ENCODE measurements at regions not wholly inside any gene's neighbourhood (a gene's known extent, or its start where the extent isn't known, plus 50 kb on each side); places are given as distances from the start of the nearest gene placed in this dataset.
"Not testable (repeated sequence)": the region's sequence is repeated elsewhere in the genome, so short reads cannot be mapped to it uniquely, and the experiment has no call there.

DNA sequence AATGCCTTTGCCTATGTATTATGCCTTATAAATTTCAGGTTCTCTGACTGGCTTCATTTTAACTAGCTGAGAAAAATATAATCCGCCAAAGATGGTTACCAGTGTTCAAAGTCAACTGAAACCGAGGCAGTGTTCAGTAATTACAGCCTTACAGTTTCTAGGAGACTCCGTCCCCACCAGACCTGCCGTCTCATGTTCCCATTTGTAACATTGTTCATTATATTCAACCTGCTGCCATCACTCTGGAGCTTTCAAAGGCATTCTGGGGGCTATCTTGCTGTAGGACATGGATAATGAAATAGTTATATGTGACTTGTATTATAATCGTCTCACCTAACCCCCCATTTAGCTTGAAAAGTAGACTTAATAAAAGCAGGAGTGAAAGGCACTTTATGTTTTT, 302.5 kb downstream of the RWDD3 start:
- no TSS peak for BruUV-seq (replicated peaks)
- Histone ChIP-seq H3K4me3 (ENCODE audit: low read depth, low read length, poor library complexity, severe bottlenecking) (no peak overlapping the region), H2AFZ (ENCODE audit: low read length) (no peak overlapping the region), H3K36me3 (ENCODE audit: insufficient read depth, low read length) (no peaks in the 10 kb centered on the region), H3K4me2 (ENCODE audit: low read length) (no peak overlapping the region), H3K27ac (ENCODE audit: low read depth, low read length, poor library complexity, severe bottlenecking) (no peak overlapping the region), H4K20me1 (ENCODE audit: insufficient read depth, low read length) (no peaks in the 10 kb centered on the region), H3K9me2 (ENCODE audit: insufficient read depth, low read length) (no peaks in the 10 kb centered on the region), H3K79me2 (ENCODE audit: insufficient read depth, low read depth, low read length) (no peaks in the 10 kb centered on the region), H3K4me1 (ENCODE audit: insufficient read depth, low read length, poor library complexity, severe bottlenecking) (no peaks in the 10 kb centered on the region), H3K9me3 (ENCODE audit: low read length) (peaks cover 6% of the 10 kb centered on the region; the same call in 1 of the 2 replicates)
- TF ChIP-seq, protein P1, sequence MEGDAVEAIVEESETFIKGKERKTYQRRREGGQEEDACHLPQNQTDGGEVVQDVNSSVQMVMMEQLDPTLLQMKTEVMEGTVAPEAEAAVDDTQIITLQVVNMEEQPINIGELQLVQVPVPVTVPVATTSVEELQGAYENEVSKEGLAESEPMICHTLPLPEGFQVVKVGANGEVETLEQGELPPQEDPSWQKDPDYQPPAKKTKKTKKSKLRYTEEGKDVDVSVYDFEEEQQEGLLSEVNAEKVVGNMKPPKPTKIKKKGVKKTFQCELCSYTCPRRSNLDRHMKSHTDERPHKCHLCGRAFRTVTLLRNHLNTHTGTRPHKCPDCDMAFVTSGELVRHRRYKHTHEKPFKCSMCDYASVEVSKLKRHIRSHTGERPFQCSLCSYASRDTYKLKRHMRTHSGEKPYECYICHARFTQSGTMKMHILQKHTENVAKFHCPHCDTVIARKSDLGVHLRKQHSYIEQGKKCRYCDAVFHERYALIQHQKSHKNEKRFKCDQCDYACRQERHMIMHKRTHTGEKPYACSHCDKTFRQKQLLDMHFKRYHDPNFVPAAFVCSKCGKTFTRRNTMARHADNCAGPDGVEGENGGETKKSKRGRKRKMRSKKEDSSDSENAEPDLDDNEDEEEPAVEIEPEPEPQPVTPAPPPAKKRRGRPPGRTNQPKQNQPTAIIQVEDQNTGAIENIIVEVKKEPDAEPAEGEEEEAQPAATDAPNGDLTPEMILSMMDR (conservative IDR thresholded peaks at IDR 0.05; ENCODE audit: low read length) = no peak
- intact Hi-C loops (cut with micrococcal nuclease; ENCODE audit: unreplicated experiment) = no loop called here
- ChIA-PET CTCF (ENCODE audit: unreplicated experiment) (no interaction called here), POLR2A (no interaction called here)
- DNase-seq (ENCODE audit: low spot score) = no peak

DNA sequence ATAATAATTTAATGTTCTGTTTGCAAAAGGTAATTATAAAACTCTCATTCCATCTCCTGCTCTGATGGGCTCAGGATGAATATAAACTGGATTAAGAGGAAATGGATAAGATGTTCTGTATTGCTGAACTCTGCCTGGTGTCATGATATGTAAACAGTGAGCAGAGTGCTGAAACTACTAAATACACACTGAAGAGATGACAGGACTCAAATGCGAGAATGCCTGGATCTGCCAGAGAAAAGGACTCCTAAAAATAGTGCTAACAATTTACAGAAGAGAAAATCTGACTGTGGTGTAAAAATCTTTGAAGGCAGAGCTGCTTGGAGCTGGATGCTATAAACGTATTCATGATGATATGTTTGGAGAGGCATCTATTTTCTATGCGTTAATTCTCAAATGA, 303.2 kb downstream of the RWDD3 start:
- Histone ChIP-seq H3K79me2 (ENCODE audit: insufficient read depth, low read depth, low read length) (no peaks in the 10 kb centered on the region), H4K20me1 (ENCODE audit: insufficient read depth, low read length) (no peaks in the 10 kb centered on the region), H3K36me3 (ENCODE audit: insufficient read depth, low read length) (no peaks in the 10 kb centered on the region), H3K4me1 (ENCODE audit: insufficient read depth, low read length, poor library complexity, severe bottlenecking) (no peaks in the 10 kb centered on the region), H3K9me3 (ENCODE audit: low read length) (peaks cover 6% of the 10 kb centered on the region; the same call in 1 of the 2 replicates), H3K27ac (ENCODE audit: low read depth, low read length, poor library complexity, severe bottlenecking) (no peak overlapping the region), H3K9me2 (ENCODE audit: insufficient read depth, low read length) (no peaks in the 10 kb centered on the region), H3K4me3 (ENCODE audit: low read depth, low read length, poor library complexity, severe bottlenecking) (no peak overlapping the region), H2AFZ (ENCODE audit: low read length) (no peak overlapping the region), H3K4me2 (ENCODE audit: low read length) (no peak overlapping the region)
- no peak for DNase-seq (ENCODE audit: low spot score)
- CTCF ChIA-PET (ENCODE audit: unreplicated experiment) = no interaction called here
- intact Hi-C loops (cut with micrococcal nuclease; ENCODE audit: unreplicated experiment) = no loop called here
- no TSS peak for BruUV-seq (replicated peaks)
- TF ChIP-seq, protein P1 (conservative IDR thresholded peaks at IDR 0.05; ENCODE audit: low read length) = no peak
- TF ChIP-seq EZH2phosphoT487 (IDR thresholded peaks at IDR 0.05; ENCODE audit: borderline replicate concordance, low read depth, low read length) = no peak
- POLR2A ChIA-PET = no interaction called here

DNA sequence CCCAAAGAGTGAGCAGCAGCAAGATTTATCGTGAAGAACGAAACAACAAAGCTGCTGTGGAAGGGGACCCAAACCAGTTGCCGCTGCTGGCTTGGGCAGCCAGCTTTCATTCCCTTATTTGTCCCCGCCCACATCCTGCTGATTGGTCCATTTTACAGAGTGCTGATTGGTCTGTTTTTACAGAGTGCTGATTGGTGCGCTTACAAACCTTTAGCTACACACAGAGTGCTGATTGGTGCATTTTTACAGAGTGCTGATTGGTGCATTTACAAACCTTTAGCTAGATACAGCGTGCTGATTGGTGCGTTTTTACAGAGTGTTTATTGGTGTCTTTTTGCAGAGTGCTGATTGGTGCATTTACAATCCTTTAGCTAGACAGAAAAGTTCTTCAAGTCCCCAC, 304.2 kb downstream of the RWDD3 start:
- POLR2A ChIA-PET; H3K4me3 ChIP-seq (ENCODE audit: low read depth, low read length, poor library complexity, severe bottlenecking); H3K4me1 ChIP-seq (ENCODE audit: insufficient read depth, low read length, poor library complexity, severe bottlenecking); H3K36me3 ChIP-seq (ENCODE audit: insufficient read depth, low read length); H3K27ac ChIP-seq (ENCODE audit: low read depth, low read length, poor library complexity, severe bottlenecking); DNase-seq (ENCODE audit: low spot score); intact Hi-C loops (cut with micrococcal nuclease; ENCODE audit: unreplicated experiment); H2AFZ ChIP-seq (ENCODE audit: low read length); CTCF ChIA-PET (ENCODE audit: unreplicated experiment); H3K9me2 ChIP-seq (ENCODE audit: insufficient read depth, low read length); H3K9me3 ChIP-seq (ENCODE audit: low read length); BruUV-seq (replicated peaks); H4K20me1 ChIP-seq (ENCODE audit: insufficient read depth, low read length); H3K79me2 ChIP-seq (ENCODE audit: insufficient read depth, low read depth, low read length); H3K4me2 ChIP-seq (ENCODE audit: low read length): not testable (repeated sequence)

Data from OCI-LY7 (cell line).